Mucosa of gallbladder (tissue), 1 donor: ENCODE measurements at regions not wholly inside any gene's neighbourhood (a gene's known extent, or its start where the extent isn't known, plus 50 kb on each side); places are given as distances from the start of the nearest gene placed in this dataset.

Experiments
- DNase-seq: peaks from one replicate; pipeline ENCODE4 v3.0.0-alpha.2; 2020; ENCODE audit warnings: low spot score
- donor health status: DM: no; HTN: no; CAD: no.

DNA sequence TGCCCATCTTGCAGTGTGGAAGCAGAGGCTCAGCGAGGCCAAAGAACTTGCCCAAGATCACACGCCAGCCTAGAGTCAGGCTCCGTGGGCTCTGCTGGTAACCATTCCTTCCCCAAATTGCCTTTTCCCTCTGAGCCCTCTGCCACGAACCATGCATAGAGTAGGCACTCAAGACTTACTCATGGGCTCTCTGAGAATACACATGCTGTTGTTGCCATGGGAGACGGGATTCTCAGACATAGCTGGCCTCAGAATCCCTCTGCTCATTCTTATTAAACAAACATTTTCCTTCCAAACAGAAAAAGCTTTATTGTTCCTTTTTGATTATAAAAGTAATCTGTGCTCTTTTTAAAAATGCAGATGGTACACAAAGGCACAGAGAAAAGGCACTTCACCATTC, 52.5 kb upstream of the WSCD2 start:
- DNase-seq, result no peak

DNA sequence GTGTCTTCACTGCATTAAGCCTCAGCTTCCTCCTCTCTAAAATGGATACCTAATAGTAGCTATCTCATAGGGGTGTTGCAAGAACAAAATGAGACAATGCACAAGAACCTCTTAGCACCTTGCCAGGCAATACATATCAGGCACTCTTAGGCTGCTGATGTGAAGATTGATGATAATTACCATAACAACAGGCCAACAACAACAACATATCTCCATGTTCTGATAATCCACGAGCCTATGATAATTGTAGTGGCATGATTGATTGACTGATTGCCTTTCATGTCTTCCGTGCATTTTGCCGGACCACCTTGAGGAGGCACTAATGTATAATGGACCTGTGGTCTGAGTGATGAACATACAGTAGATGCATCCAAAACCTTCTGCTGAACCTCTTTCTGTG, 50.7 kb upstream of the WSCD2 start:
- no peak for DNase-seq
